OCI-LY3 (cell line): ENCODE measurements at regions not wholly inside any gene's neighbourhood (a gene's known extent, or its start where the extent isn't known, plus 50 kb on each side); places are given as distances from the start of the nearest gene placed in this dataset.

Experiments
- EZH2phosphoT487 ChIP-seq: fragments of 200-600 bp; shearing (Covaris generic); IDR thresholded peaks from 2 replicates; pipeline ENCODE4 v1.6.1; 2018; ENCODE audit warnings: antibody characterized with exemption, mixed run types, low read depth
- TF ChIP-seq, protein P1 (sequence below): fragments of 200-600, 300-600 bp; sonication (generic); IDR thresholded peaks from 2 replicates; pipeline ENCODE4 v1.5.1; 2014; ENCODE audit warnings: antibody characterized with exemption, low read length, low read depth

DNA sequence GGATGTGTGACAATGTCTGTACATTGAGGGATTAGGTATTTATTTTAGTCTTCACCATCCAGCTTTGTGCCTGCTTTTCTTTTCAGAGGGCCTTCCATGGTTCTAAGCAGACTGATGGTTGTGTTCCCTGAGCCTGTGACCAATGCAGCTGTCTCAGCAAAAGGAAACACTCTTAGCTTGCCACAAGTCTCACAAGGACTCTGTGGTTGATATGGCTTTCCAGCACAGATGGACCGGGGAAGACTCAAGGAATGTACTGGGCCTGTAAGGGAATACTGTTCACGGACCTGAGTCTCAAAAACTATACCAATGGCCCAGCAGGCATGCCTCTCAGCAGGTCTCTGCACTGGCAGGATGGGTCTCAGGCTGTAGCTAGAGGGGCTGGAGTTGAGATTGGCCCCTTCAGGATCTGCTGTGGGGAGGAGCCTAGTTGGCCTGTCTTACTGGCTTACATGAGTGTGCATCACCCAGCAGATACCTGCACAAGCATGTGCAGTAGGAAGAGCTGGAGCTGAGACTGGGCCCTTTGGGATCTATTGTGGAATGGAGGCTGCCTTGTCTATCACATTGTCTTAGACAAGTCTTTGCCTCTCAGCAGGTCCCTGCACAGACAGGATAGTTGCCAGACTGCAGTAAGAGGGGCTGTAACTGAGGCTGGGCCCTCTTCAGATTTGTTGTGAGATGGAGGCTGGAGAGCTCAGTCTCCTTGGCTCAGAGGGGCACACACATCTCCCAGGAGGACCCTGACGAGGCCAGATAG lies 52.0 kb upstream of the PDC start:
- TF ChIP-seq, protein P1, sequence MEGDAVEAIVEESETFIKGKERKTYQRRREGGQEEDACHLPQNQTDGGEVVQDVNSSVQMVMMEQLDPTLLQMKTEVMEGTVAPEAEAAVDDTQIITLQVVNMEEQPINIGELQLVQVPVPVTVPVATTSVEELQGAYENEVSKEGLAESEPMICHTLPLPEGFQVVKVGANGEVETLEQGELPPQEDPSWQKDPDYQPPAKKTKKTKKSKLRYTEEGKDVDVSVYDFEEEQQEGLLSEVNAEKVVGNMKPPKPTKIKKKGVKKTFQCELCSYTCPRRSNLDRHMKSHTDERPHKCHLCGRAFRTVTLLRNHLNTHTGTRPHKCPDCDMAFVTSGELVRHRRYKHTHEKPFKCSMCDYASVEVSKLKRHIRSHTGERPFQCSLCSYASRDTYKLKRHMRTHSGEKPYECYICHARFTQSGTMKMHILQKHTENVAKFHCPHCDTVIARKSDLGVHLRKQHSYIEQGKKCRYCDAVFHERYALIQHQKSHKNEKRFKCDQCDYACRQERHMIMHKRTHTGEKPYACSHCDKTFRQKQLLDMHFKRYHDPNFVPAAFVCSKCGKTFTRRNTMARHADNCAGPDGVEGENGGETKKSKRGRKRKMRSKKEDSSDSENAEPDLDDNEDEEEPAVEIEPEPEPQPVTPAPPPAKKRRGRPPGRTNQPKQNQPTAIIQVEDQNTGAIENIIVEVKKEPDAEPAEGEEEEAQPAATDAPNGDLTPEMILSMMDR, result no peak
- no peak for TF ChIP-seq EZH2phosphoT487
